ENCODE measurements at regions not wholly inside any gene's neighbourhood (a gene's known extent, or its start where the extent isn't known, plus 50 kb on each side); places are given as distances from the start of the nearest gene placed in this dataset.

GRCh38 chr2:13813236-13813635 lies 819.3 kb upstream of the LRATD1 start (continued):
- TF ChIP-seq ILF3 (IDR thresholded peaks at IDR 0.05; ENCODE audit: borderline replicate concordance) (no peak), CCNT2 (IDR thresholded peaks at IDR 0.05; ENCODE audit: borderline replicate concordance, extremely low read depth, insufficient read length, low read depth, low read length) (no peak), TSHZ1 (CRISPR knock-in tag; IDR thresholded peaks at IDR 0.05) (no peak), BDP1 (IDR thresholded peaks at IDR 0.05; ENCODE audit: insufficient read depth, insufficient read length) (no peak), ESRRA (IDR thresholded peaks at IDR 0.05; ENCODE audit: borderline replicate concordance, low read depth) (no peak), HLTF (IDR thresholded peaks at IDR 0.05) (no peak), PURB (CRISPR knock-in tag; IDR thresholded peaks at IDR 0.05; ENCODE audit: low read depth) (no peak), ZNF589 (CRISPR knock-in tag; IDR thresholded peaks at IDR 0.05; ENCODE audit: low read depth) (no peak), ZNF644 (tag; IDR thresholded peaks at IDR 0.05; ENCODE audit: low read depth) (no peak)

- in situ Hi-C loops (cut with MboI) = no loop called here
- FAIRE-seq = no peak
- no peaks in the 10 kb centered on the region for H4K20me1 ChIP-seq (replicated peaks; ENCODE audit: control insufficient read depth, insufficient read depth, low read length)
- no peaks in the 10 kb centered on the region for H3K79me2 ChIP-seq (ENCODE audit: control insufficient read depth, insufficient read depth, low read length)
- WGBS (ENCODE audit: insufficient coverage, low coverage, missing lambda C conversion rate) = 0% methylated on average over 4 of the region's 4 CpGs
- DNase-seq (ENCODE audit: extremely low read depth in 1 of 4, low spot score in 3 of 4) = no peak
- H3K4me3 ChIP-seq = no peak overlapping the region
- H3K4me2 ChIP-seq (ENCODE audit: insufficient read depth, low read length) = no peak overlapping the region
- H3K9me3 ChIP-seq (replicated peaks; ENCODE audit: control insufficient read depth, insufficient read depth, low read depth, low read length) = no peaks in the 10 kb centered on the region; the same call in 1 of the 2 replicates
- no peak overlapping the region for H2AFZ ChIP-seq (ENCODE audit: low read depth, low read length)
- CTCF ChIA-PET (ENCODE audit: low intra/inter-chr PET ratio) = no interaction called here
- H3K4me1 ChIP-seq (replicated peaks in 1 of 2; ENCODE audit: control insufficient read depth in 2 of 2, insufficient read depth in 2 of 2, low read length in 2 of 2) = no peaks in the 10 kb centered on the region
- no peak for ATAC-seq
- POLR2A ChIA-PET = no interaction called here
- no peak overlapping the region for H3K9ac ChIP-seq (ENCODE audit: insufficient read depth in 1 of 2, low read depth in 2 of 2, low read length in 2 of 2)
- H3K9me1 ChIP-seq (ENCODE audit: control insufficient read depth, insufficient read depth, low read length) = no peaks in the 10 kb centered on the region
- intact Hi-C loops (cut with micrococcal nuclease) = no loop called here
- H3K27me3 ChIP-seq (ENCODE audit: control insufficient read depth in 2 of 2, insufficient read depth in 2 of 2, low read length in 2 of 2) = no peaks in the 10 kb centered on the region
- no peak overlapping the region for H3K27ac ChIP-seq (ENCODE audit: extremely low read depth, low read depth, low read length)
- no TSS peak for BruUV-seq (replicated peaks)
- no peaks in the 10 kb centered on the region for H3K36me3 ChIP-seq (ENCODE audit: control insufficient read depth, insufficient read depth, low read length)
- TF ChIP-seq GABPA (tag; conservative IDR thresholded peaks at IDR 0.05; ENCODE audit: low read depth) = no peak
- no peak for TF ChIP-seq SOX6 (IDR thresholded peaks at IDR 0.05)
- no peak for TF ChIP-seq ZNF695 (CRISPR knock-in tag; IDR thresholded peaks at IDR 0.05)
- TF ChIP-seq ZNF124 (CRISPR knock-in tag; IDR thresholded peaks at IDR 0.05) = no peak
- TF ChIP-seq DACH1 (IDR thresholded peaks at IDR 0.05; ENCODE audit: partially characterized antibody) = no peak
- no peak for TF ChIP-seq ZNF75A (CRISPR knock-in tag; IDR thresholded peaks at IDR 0.05)
- TF ChIP-seq RCOR1 (IDR thresholded peaks at IDR 0.05; ENCODE audit: borderline replicate concordance in 1 of 2, low read depth in 2 of 2, low read length in 2 of 2) = no peak
- TF ChIP-seq IFI16 (CRISPR knock-in tag; IDR thresholded peaks at IDR 0.05) = no peak
- TF ChIP-seq ZNF277 (CRISPR knock-in tag; IDR thresholded peaks at IDR 0.05; ENCODE audit: borderline replicate concordance) = no peak
- TF ChIP-seq PHF8 (IDR thresholded peaks at IDR 0.05; ENCODE audit: borderline replicate concordance, low read length) = no peak
These were observed 814.5 kb upstream of the LRATD1 start for GRCh38 chr2:13818002-13818401.
